ENCODE measurements at regions not wholly inside any gene's neighbourhood (a gene's known extent, or its start where the extent isn't known, plus 50 kb on each side); places are given as distances from the start of the nearest gene placed in this dataset.

DNA sequence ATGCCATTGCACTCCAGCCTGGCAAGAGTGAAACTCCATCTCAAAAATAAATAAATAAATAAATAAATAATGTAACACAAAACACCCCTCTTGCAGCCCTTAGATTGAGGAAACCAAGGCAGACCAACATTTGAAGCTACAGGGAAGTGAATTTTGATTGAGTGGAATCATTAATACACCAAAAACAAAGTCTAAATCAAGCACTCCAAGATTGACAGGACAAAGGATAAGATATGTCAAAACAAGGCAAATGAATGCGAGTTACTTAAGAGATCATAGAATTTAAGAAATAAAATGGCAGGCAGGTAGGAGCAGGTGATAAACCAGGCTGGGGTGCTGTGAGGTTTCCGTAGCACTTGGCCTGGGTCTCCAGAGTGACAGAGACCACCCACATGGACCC lies 54.9 kb upstream of the RAB12 start:
- TF ChIP-seq CTCF (IDR thresholded peaks at IDR 0.05): no peak
- TF ChIP-seq POLR2A (IDR thresholded peaks at IDR 0.05): no peak

Measured in uterus (tissue), 2 donors.